RWPE2 (cell line): ENCODE measurements at regions not wholly inside any gene's neighbourhood (a gene's known extent, or its start where the extent isn't known, plus 50 kb on each side); places are given as distances from the start of the nearest gene placed in this dataset.

Source experiments
- ATAC-seq: fragments of 200-7000 bp; cut with Tn5 transposase; 3 replicates; pipeline ENCODE4 v1.9.1; 2021; ENCODE audit warnings: low read depth
- DNase-seq: peaks from one replicate; pipeline ENCODE4 v3.0.0-alpha.2; 2020; ENCODE audit warnings: low spot score
- H3K27ac ChIP-seq: fragments of 450-650 bp; 2 replicates; pipeline ENCODE4 v1.5.1; 2017; ENCODE audit warnings: mild to moderate bottlenecking; ENCODE audit not compliant: poor library complexity, severe bottlenecking
- H3K27me3 ChIP-seq: fragments of 250-450 bp; sonication (Bioruptor Pico); 2 replicates; pipeline ENCODE4 v1.5.1; 2021; ENCODE audit warnings: mild to moderate bottlenecking, moderate library complexity; ENCODE audit not compliant: insufficient read depth, poor library complexity, severe bottlenecking
- H3K36me3 ChIP-seq: fragments of 250-450 bp; sonication (Bioruptor Pico); 2 replicates; pipeline ENCODE4 v1.5.1; 2020; ENCODE audit warnings: low read depth, mild to moderate bottlenecking, moderate library complexity
- H3K4me1 ChIP-seq: fragments of 250-450 bp; sonication (Bioruptor Pico); 2 replicates; pipeline ENCODE4 v1.5.1; 2021; ENCODE audit warnings: mild to moderate bottlenecking, moderate library complexity; ENCODE audit not compliant: insufficient read depth, poor library complexity, severe bottlenecking
- H3K4me3 ChIP-seq: fragments of 250-450 bp; sonication (Bioruptor Pico); 2 replicates; pipeline ENCODE4 v1.5.1; 2021; ENCODE audit warnings: mild to moderate bottlenecking, moderate library complexity; ENCODE audit not compliant: severe bottlenecking
- H3K9me3 ChIP-seq: fragments of 250-450 bp; sonication (Bioruptor Pico); 2 replicates; pipeline ENCODE4 v1.5.1; 2021; ENCODE audit warnings: mild to moderate bottlenecking, moderate library complexity; ENCODE audit not compliant: severe bottlenecking
- CTCF ChIP-seq: fragments of 450-650 bp; IDR thresholded peaks from one replicate; pipeline ENCODE4 v1.5.1; 2017; ENCODE audit warnings: mild to moderate bottlenecking, moderate library complexity; ENCODE audit not compliant: poor library complexity, severe bottlenecking

- H3K27ac ChIP-seq: no peak overlapping the region
- TF ChIP-seq CTCF: no peak
Observed at GRCh38 chr19:30625947-30626625, 253.9 kb downstream of the ZNF536 start.

GRCh38 chr19:30622276-30622675 lies 250.1 kb downstream of the ZNF536 start:
- Histone ChIP-seq H3K4me3 (no peak overlapping the region), H3K27me3 (peaks cover 11% of the 10 kb centered on the region), H3K36me3 (no peaks in the 10 kb centered on the region), H3K27ac (no peak overlapping the region), H3K4me1 (no peaks in the 10 kb centered on the region), H3K9me3 (no peaks in the 10 kb centered on the region)
- ATAC-seq (no peak), DNase-seq (no peak)
- TF ChIP-seq CTCF: no peak

More at GRCh38 chr19:30625947-30626625, 253.9 kb downstream of the ZNF536 start:
- ATAC-seq (no peak), DNase-seq (no peak)
- Histone ChIP-seq H3K36me3 (no peaks in the 10 kb centered on the region), H3K9me3 (no peaks in the 10 kb centered on the region), H3K4me3 (no peak overlapping the region), H3K4me1 (no peaks in the 10 kb centered on the region), H3K27me3 (no peaks in the 10 kb centered on the region)

GRCh38 chr19:30621326-30621920 lies 249.2 kb downstream of the ZNF536 start:
- Histone ChIP-seq H3K36me3 (no peaks in the 10 kb centered on the region), H3K4me1 (no peaks in the 10 kb centered on the region), H3K27me3 (peaks cover 11% of the 10 kb centered on the region), H3K9me3 (no peaks in the 10 kb centered on the region), H3K4me3 (no peak overlapping the region), H3K27ac (no peak overlapping the region)
- ATAC-seq (no peak), DNase-seq (no peak)
- TF ChIP-seq CTCF: no peak

GRCh38 chr19:30620354-30620753 lies 248.2 kb downstream of the ZNF536 start:
- TF ChIP-seq CTCF: no peak
- Histone ChIP-seq H3K27ac (no peak overlapping the region), H3K4me1 (no peaks in the 10 kb centered on the region), H3K4me3 (no peak overlapping the region), H3K9me3 (no peaks in the 10 kb centered on the region), H3K36me3 (no peaks in the 10 kb centered on the region), H3K27me3 (peaks cover 11% of the 10 kb centered on the region)
- ATAC-seq: no peak
- DNase-seq: no peak

DNA sequence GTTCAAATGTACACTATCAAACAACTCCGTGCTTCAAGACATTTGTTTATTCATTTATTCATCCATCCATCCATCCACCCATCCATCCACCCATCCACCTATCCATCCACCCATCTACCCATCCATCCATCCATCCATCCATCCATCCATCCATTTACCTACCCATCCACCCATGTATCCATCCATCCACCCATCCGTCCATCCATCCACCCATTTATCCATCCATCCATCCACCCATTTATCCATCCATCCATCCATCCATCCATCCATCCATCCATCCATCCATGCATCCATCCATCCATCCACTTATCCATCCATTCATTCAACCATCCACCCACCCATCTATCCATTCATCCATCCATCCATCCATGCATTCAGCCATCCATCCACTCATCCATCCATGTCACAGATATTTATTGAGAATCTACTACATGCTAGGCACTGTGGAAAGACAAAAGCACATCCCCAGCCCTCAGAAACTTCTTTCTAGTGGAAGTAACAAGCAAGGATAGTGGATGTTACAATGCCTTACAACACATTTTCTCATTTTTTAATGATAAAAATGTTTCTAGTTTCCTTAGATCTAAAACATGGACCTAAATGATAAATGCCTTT lies 237.6 kb downstream of the ZNF536 start:
- H3K4me3 ChIP-seq: no peak overlapping the region
- no peaks in the 10 kb centered on the region for H3K27me3 ChIP-seq
- H3K4me1 ChIP-seq: no peaks in the 10 kb centered on the region
- H3K9me3 ChIP-seq: no peaks in the 10 kb centered on the region
- no peak for DNase-seq
- H3K27ac ChIP-seq: no peak overlapping the region
- no peaks in the 10 kb centered on the region for H3K36me3 ChIP-seq
- no peak for TF ChIP-seq CTCF
- no peak for ATAC-seq
